ENCODE measurements at regions not wholly inside any gene's neighbourhood (a gene's known extent, or its start where the extent isn't known, plus 50 kb on each side); places are given as distances from the start of the nearest gene placed in this dataset.

DNA sequence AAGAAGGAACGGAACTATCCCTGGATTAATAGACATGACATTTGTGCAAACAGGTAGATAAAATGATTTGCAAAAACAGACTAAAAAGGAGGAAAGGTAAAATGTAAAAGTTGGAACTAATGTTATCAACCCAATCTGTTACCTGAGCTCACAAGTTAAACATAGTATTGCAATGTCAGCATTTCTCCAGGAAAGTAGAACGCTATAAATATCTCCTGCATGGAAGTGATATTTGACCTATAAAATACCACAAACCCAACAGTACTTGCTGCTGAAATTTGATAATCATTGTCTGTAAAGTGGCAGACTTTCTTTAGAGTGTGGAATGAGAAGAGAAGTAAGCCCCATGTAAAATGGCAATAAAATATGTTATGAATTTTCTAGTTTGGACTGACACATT is 1435.7 kb downstream of the LRFN5 start:
- H3K4me3 Mint-ChIP-seq = no peak overlapping the region
- H3K9me3 Mint-ChIP-seq = peaks cover 12% of the 10 kb centered on the region
- H3K4me1 Mint-ChIP-seq (ENCODE audit: low read depth) = no peaks in the 10 kb centered on the region
- no peaks in the 10 kb centered on the region for H3K36me3 Mint-ChIP-seq (ENCODE audit: insufficient read depth)
- H3K27me3 Mint-ChIP-seq (ENCODE audit: low read depth) = no peaks in the 10 kb centered on the region
- no peak for ATAC-seq
- DNase-seq = no peak

DNA sequence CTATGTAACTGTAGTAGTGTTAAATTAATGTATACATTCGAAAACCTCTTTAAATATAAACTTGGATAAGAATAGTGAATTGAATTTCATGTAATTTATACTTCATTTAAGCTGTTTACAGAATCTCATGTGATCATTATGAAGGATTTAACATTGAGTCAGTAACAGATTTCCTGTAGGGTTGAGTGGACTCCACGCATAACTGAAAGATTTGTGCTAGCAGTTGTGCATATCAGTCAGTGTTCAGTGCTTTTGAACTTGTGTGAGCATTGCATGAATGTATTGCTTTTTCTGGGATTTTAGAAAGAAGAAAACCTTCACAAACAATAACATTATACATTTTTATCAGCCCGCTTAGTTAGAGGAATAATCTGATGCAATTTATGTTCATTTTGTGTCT is 1435.3 kb downstream of the LRFN5 start:
- H3K4me3 Mint-ChIP-seq = no peak overlapping the region
- H3K36me3 Mint-ChIP-seq (ENCODE audit: insufficient read depth) = no peaks in the 10 kb centered on the region
- ATAC-seq = no peak
- no peak for DNase-seq
- H3K27me3 Mint-ChIP-seq (ENCODE audit: low read depth) = no peaks in the 10 kb centered on the region
- no peaks in the 10 kb centered on the region for H3K4me1 Mint-ChIP-seq (ENCODE audit: low read depth)
- H3K9me3 Mint-ChIP-seq = peaks cover 7% of the 10 kb centered on the region

DNA sequence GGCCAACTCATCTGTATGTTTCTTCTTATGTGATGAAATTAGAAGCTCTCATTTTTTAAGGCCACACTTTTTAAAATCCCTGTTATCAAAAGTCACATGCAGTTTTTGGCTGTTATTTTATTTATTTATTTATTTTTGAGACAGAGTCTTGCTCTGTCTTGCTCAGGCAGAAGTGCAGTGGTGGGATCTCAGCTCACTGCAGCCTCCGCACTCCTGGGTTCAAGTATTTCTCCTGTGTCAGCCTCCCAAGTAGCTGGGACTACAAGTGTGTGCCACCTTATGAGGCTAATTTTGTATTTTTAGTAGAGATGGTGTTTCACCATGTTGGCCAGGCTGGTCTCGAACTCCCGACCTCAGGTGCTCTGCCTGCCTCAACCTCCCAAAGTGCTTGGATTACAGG is 1434.5 kb downstream of the LRFN5 start:
- Mint-ChIP-seq H3K27me3 (ENCODE audit: low read depth) (no peaks in the 10 kb centered on the region), H3K9me3 (peaks cover 5% of the 10 kb centered on the region), H3K4me3 (no peak overlapping the region), H3K4me1 (ENCODE audit: low read depth) (no peaks in the 10 kb centered on the region), H3K36me3 (ENCODE audit: insufficient read depth) (no peaks in the 10 kb centered on the region)
- ATAC-seq (no peak), DNase-seq (no peak)

- Mint-ChIP-seq H3K4me1 (ENCODE audit: low read depth) (no peaks in the 10 kb centered on the region), H3K9me3 (peaks cover 5% of the 10 kb centered on the region)
- ATAC-seq = no peak
Observed at GRCh38 chr14:43039881-43040280, 1433.2 kb downstream of the LRFN5 start.

DNA sequence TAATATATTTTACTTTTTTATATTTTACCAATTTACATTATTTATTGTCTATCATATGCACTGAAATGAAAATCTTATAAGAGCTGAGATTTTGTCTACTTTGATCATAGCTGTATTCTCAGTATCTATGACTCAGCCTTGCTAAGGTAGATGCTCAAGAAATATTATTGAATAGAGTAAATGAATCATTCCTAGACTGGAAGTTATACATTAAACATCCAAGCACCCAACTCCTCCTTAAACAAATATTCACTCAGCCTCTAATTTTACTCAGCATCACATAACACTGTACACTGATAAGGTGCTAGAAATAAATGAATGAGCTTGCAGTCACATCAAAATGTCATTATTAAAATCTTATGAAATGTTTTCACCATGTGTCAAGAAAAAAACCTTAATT is 1424.9 kb downstream of the LRFN5 start:
- no peaks in the 10 kb centered on the region for H3K27me3 Mint-ChIP-seq (ENCODE audit: low read depth)
- no peaks in the 10 kb centered on the region for H3K9me3 Mint-ChIP-seq
- H3K36me3 Mint-ChIP-seq (ENCODE audit: insufficient read depth) = no peaks in the 10 kb centered on the region
- DNase-seq (no peak), ATAC-seq (no peak)
- no peak overlapping the region for H3K4me3 Mint-ChIP-seq
- H3K4me1 Mint-ChIP-seq (ENCODE audit: low read depth) = no peaks in the 10 kb centered on the region

More at GRCh38 chr14:43039881-43040280, 1433.2 kb downstream of the LRFN5 start:
- H3K4me3 Mint-ChIP-seq = no peak overlapping the region
- DNase-seq = no peak
- H3K36me3 Mint-ChIP-seq (ENCODE audit: insufficient read depth) = no peaks in the 10 kb centered on the region
- H3K27me3 Mint-ChIP-seq (ENCODE audit: low read depth) = no peaks in the 10 kb centered on the region

GRCh38 chr14:43022094-43022800 is 1415.6 kb downstream of the LRFN5 start:
- Mint-ChIP-seq H3K27me3 (ENCODE audit: low read depth) (no peaks in the 10 kb centered on the region), H3K9me3 (peaks cover 12% of the 10 kb centered on the region), H3K4me3 (no peak overlapping the region), H3K36me3 (ENCODE audit: insufficient read depth) (no peaks in the 10 kb centered on the region), H3K4me1 (ENCODE audit: low read depth) (no peaks in the 10 kb centered on the region)
- ATAC-seq (no peak), DNase-seq (no peak)

- Mint-ChIP-seq H3K4me1 (ENCODE audit: low read depth) (no peaks in the 10 kb centered on the region), H3K9me3 (peaks cover 12% of the 10 kb centered on the region), H3K36me3 (ENCODE audit: insufficient read depth) (no peaks in the 10 kb centered on the region), H3K4me3 (no peak overlapping the region), H3K27me3 (ENCODE audit: low read depth) (no peaks in the 10 kb centered on the region)
- DNase-seq (no peak), ATAC-seq (no peak)
Observed at GRCh38 chr14:43019826-43020225, 1413.2 kb downstream of the LRFN5 start.

- Mint-ChIP-seq H3K36me3 (ENCODE audit: insufficient read depth) (no peaks in the 10 kb centered on the region), H3K27me3 (ENCODE audit: low read depth) (no peaks in the 10 kb centered on the region), H3K9me3 (peaks cover 10% of the 10 kb centered on the region), H3K4me1 (ENCODE audit: low read depth) (no peaks in the 10 kb centered on the region), H3K4me3 (no peak overlapping the region)
- ATAC-seq = no peak
- no peak for DNase-seq
Observed at GRCh38 chr14:43014338-43014737, 1407.7 kb downstream of the LRFN5 start.

DNA sequence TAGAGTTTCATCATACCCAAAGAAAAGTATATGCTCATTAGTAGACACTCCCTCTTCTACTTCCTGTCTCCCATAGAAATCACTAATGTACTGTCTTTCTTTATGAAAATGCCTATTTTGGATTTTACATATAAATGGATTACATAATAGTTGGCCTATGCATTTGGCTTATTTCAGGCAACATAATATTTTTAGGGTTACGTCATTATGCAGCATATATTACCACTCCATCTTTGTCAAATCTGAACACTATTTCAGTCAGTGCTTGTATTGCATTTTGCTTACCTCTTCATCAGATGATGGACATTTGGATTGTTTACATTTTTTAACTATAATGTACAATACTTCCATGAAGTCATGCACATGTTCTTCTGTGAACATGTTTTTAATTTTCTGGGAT is 1406.1 kb downstream of the LRFN5 start:
- Mint-ChIP-seq H3K9me3 (peaks cover 6% of the 10 kb centered on the region), H3K4me3 (no peak overlapping the region), H3K27me3 (ENCODE audit: low read depth) (no peaks in the 10 kb centered on the region), H3K36me3 (ENCODE audit: insufficient read depth) (no peaks in the 10 kb centered on the region), H3K4me1 (ENCODE audit: low read depth) (no peaks in the 10 kb centered on the region)
- DNase-seq = no peak
- no peak for ATAC-seq

DNA sequence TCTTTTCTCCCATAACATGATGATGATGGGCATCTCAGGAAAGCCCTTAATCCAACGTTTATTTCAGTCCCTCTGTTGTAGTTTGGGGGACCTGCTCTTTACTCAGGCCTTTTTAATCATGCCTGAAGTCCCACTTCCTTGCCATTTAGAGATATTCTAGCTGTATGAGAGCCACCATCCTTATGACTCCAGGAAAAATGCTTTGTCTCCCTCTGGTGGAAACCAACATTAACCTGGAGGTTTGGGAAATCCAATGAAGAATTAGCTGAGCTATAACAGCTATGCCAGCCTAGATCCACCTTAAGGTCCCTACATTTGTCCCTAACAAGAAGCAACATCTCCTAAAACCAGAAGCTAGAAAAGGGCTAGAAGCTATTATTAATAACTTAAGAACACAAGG is 1399.1 kb downstream of the LRFN5 start:
- Mint-ChIP-seq H3K4me1 (ENCODE audit: low read depth) (no peaks in the 10 kb centered on the region), H3K9me3 (peaks cover 22% of the 10 kb centered on the region), H3K27me3 (ENCODE audit: low read depth) (no peaks in the 10 kb centered on the region), H3K36me3 (ENCODE audit: insufficient read depth) (no peaks in the 10 kb centered on the region), H3K4me3 (no peak overlapping the region)
- DNase-seq (no peak), ATAC-seq (no peak)

DNA sequence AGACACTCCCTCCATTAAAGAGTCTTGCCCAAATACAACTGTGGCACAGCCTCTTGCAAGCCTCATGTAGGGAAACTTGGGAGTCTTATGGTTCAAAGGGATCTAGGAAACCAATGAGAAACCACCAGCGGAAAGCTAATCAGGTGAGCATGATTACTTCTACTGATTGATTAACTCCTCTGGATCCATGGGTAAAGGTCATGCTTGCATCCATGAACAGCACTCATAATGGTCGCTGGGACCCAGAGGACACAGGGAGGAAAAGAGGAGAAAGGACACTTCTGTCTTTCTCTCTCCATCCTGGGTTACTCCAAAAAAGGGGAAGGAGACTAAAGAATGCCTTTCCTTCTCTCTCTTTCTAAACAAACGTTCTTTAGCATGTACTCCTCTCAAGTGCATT is 1397.2 kb downstream of the LRFN5 start:
- Mint-ChIP-seq H3K4me1 (ENCODE audit: low read depth) (no peaks in the 10 kb centered on the region), H3K9me3 (peaks cover 26% of the 10 kb centered on the region), H3K27me3 (ENCODE audit: low read depth) (no peaks in the 10 kb centered on the region), H3K36me3 (ENCODE audit: insufficient read depth) (no peaks in the 10 kb centered on the region), H3K4me3 (no peak overlapping the region)
- no peak for ATAC-seq
- no peak for DNase-seq

- Mint-ChIP-seq H3K27me3 (ENCODE audit: low read depth) (no peaks in the 10 kb centered on the region), H3K9me3 (peaks cover 26% of the 10 kb centered on the region), H3K36me3 (ENCODE audit: insufficient read depth) (no peaks in the 10 kb centered on the region), H3K4me1 (ENCODE audit: low read depth) (no peaks in the 10 kb centered on the region), H3K4me3 (no peak overlapping the region)
- ATAC-seq (no peak), DNase-seq (no peak)
Observed at GRCh38 chr14:43001731-43002130, 1395.1 kb downstream of the LRFN5 start.

GRCh38 chr14:42994051-42994736 is 1387.5 kb downstream of the LRFN5 start:
- Mint-ChIP-seq H3K27me3 (ENCODE audit: low read depth) (no peaks in the 10 kb centered on the region), H3K9me3 (peaks cover 8% of the 10 kb centered on the region), H3K4me1 (ENCODE audit: low read depth) (no peaks in the 10 kb centered on the region), H3K4me3 (no peak overlapping the region), H3K36me3 (ENCODE audit: insufficient read depth) (no peaks in the 10 kb centered on the region)
- ATAC-seq (no peak), DNase-seq (no peak)

GRCh38 chr14:42992930-42993329 is 1386.3 kb downstream of the LRFN5 start:
- H3K4me1 Mint-ChIP-seq (ENCODE audit: low read depth) = no peaks in the 10 kb centered on the region
- DNase-seq (no peak), ATAC-seq (no peak)
- H3K4me3 Mint-ChIP-seq = no peak overlapping the region
- H3K27me3 Mint-ChIP-seq (ENCODE audit: low read depth) = no peaks in the 10 kb centered on the region
- H3K36me3 Mint-ChIP-seq (ENCODE audit: insufficient read depth) = no peaks in the 10 kb centered on the region
- H3K9me3 Mint-ChIP-seq = peaks cover 16% of the 10 kb centered on the region

DNA sequence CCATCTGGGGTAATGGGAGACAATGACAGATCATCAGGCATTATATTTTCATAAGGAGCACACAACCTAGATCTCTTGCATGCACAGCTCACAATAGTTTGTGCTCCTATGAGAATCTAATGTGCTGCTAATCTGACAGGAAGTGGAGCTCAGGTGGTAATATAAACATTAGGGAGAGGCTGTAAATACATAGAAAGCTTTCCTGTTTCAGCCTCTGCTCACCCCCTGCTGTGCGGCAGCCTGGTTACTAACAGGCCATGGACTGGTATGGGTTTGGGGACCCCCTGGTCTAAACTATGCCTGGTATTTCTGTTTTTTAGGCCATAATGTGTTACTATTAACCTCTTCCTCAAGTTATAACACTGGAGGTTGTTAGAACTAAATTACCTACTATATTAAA is 1373.7 kb downstream of the LRFN5 start:
- no peaks in the 10 kb centered on the region for H3K36me3 Mint-ChIP-seq (ENCODE audit: insufficient read depth)
- H3K27me3 Mint-ChIP-seq (ENCODE audit: low read depth) = no peaks in the 10 kb centered on the region
- no peaks in the 10 kb centered on the region for H3K4me1 Mint-ChIP-seq (ENCODE audit: low read depth)
- no peak for DNase-seq
- peaks cover 13% of the 10 kb centered on the region for H3K9me3 Mint-ChIP-seq
- no peak for ATAC-seq
- H3K4me3 Mint-ChIP-seq = no peak overlapping the region
